ENCODE measurements at regions not wholly inside any gene's neighbourhood (a gene's known extent, or its start where the extent isn't known, plus 50 kb on each side); places are given as distances from the start of the nearest gene placed in this dataset.

DNA sequence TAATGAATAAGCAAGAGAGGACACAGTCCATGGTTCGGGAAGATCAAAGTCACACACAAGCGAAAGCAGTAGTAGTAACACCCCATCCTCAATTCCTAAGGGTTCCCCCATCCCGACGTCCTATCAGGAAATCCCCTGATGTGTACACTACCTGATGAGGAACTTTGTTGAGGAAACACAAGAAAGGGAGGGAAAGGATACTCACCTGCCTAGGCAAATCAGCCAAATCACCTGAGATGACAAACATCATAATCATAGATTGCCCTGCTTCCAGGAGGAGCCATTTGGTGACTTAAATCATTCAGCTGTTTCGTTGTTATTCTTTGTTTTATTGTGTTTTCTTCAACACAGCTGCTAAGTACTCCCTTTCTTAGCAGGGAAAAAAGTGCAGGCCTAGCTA lies 55.5 kb upstream of the SPOPL start:
- H3K4me1 ChIP-seq: peaks cover 9% of the 10 kb centered on the region; the same call in 2 of the 3 replicates
- FAIRE-seq (no peak), DNase-seq (ENCODE audit: low read depth in 1 of 2, low spot score in 1 of 2) (no peak), ATAC-seq (no peak)
- no peak overlapping the region for H3K27ac ChIP-seq
- CTCF ChIA-PET: no interaction called here
- 80% methylated on average over 5 of the region's 5 CpGs for WGBS (ENCODE audit: missing lambda C conversion rate)
- H3K4me2 ChIP-seq: no peak overlapping the region
- no peak overlapping the region for H3K4me3 ChIP-seq
- POLR2A ChIA-PET: no interaction called here
- no peak for TF ChIP-seq ZNF302 (CRISPR knock-in tag; IDR thresholded peaks at IDR 0.05)
- no peak for TF ChIP-seq ZC3H11A (IDR thresholded peaks at IDR 0.05)
- H3K9me3 ChIP-seq: no peaks in the 10 kb centered on the region

DNA sequence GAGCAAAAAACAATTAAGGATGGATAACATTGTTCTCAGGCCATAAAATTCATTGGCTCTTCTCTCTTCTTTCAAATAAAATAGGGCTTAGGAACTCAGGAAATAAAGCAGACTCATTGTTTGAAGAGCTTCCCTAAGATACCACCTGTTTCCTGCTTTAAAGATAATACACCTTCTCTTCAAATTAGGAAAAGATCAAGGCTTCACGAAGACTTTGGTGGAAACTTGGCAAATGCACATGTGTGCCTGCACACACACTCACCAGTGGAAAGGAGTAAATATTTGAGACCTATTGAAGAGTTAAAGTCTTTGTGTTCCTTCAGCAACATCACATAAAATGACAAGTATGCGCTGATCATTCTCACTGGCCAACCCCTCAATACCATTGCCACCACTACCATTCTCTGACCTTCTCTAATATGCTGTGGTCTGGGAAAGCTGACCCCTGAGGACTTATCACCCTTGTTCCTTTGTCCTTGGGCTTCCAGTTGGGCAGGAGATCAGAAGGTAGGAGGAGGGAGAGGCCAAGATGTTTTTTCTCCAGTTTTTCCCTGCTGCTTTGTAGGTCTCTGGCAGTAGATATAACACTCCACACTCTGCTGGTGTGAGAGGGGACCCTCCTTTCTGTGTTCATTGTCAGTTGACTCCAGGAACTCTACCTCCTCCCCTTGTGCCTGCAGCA lies 53.5 kb upstream of the SPOPL start:
- no peak overlapping the region for H3K4me2 ChIP-seq
- H3K9me3 ChIP-seq: no peaks in the 10 kb centered on the region
- TF ChIP-seq NR3C1 (IDR thresholded peaks at IDR 0.05): no peak
- TF ChIP-seq CHD2 (IDR thresholded peaks at IDR 0.05; ENCODE audit: low read length, partially characterized antibody): no peak
- TF ChIP-seq MYC (IDR thresholded peaks at IDR 0.05; ENCODE audit: borderline replicate concordance, low read length): no peak
- no peak for TF ChIP-seq JUNB (IDR thresholded peaks at IDR 0.05)
- no peak for TF ChIP-seq HOXB5 (CRISPR knock-in tag; IDR thresholded peaks at IDR 0.05)
- no peak for TF ChIP-seq CBX8 (IDR thresholded peaks at IDR 0.05)
- TF ChIP-seq CBX2 (IDR thresholded peaks at IDR 0.05; ENCODE audit: borderline replicate concordance, low read depth): no peak
- TF ChIP-seq KDM1A (IDR thresholded peaks at IDR 0.05; ENCODE audit: low read depth): no peak
- no peak for TF ChIP-seq FOXS1 (CRISPR knock-in tag; IDR thresholded peaks at IDR 0.05)
- no peak for TF ChIP-seq RAD21 (conservative IDR thresholded peaks at IDR 0.05 in 1 of 2, IDR thresholded peaks at IDR 0.05 in 1 of 2)
- TF ChIP-seq, protein P1, sequence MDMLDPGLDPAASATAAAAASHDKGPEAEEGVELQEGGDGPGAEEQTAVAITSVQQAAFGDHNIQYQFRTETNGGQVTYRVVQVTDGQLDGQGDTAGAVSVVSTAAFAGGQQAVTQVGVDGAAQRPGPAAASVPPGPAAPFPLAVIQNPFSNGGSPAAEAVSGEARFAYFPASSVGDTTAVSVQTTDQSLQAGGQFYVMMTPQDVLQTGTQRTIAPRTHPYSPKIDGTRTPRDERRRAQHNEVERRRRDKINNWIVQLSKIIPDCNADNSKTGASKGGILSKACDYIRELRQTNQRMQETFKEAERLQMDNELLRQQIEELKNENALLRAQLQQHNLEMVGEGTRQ (IDR thresholded peaks at IDR 0.05): no peak
- TF ChIP-seq ZFP36 (IDR thresholded peaks at IDR 0.05; ENCODE audit: borderline replicate concordance, partially characterized antibody): no peak
- TF ChIP-seq MAZ (IDR thresholded peaks at IDR 0.05; ENCODE audit: borderline replicate concordance, low read depth, low read length): no peak
- no peak for TF ChIP-seq EHF (CRISPR knock-in tag; IDR thresholded peaks at IDR 0.05)
- no peak for TF ChIP-seq MAFK (IDR thresholded peaks at IDR 0.05; ENCODE audit: partially characterized antibody)
- TF ChIP-seq EHMT2 (IDR thresholded peaks at IDR 0.05; ENCODE audit: low read depth): no peak
- TF ChIP-seq, protein P2, sequence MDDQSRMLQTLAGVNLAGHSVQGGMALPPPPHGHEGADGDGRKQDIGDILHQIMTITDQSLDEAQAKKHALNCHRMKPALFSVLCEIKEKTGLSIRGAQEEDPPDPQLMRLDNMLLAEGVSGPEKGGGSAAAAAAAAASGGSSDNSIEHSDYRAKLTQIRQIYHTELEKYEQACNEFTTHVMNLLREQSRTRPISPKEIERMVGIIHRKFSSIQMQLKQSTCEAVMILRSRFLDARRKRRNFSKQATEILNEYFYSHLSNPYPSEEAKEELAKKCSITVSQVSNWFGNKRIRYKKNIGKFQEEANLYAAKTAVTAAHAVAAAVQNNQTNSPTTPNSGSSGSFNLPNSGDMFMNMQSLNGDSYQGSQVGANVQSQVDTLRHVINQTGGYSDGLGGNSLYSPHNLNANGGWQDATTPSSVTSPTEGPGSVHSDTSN (IDR thresholded peaks at IDR 0.05): no peak
- TF ChIP-seq, protein P3, sequence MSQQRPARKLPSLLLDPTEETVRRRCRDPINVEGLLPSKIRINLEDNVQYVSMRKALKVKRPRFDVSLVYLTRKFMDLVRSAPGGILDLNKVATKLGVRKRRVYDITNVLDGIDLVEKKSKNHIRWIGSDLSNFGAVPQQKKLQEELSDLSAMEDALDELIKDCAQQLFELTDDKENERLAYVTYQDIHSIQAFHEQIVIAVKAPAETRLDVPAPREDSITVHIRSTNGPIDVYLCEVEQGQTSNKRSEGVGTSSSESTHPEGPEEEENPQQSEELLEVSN (IDR thresholded peaks at IDR 0.05; ENCODE audit: borderline replicate concordance, low read depth): no peak
- no peak for TF ChIP-seq FOSL2 (IDR thresholded peaks at IDR 0.05)
- no peak for TF ChIP-seq FOSL2 (CRISPR knock-in tag; IDR thresholded peaks at IDR 0.05)
- no peak for TF ChIP-seq ZSCAN20 (CRISPR knock-in tag; IDR thresholded peaks at IDR 0.05)
- peaks cover 7% of the 10 kb centered on the region; the same call in 2 of the 3 replicates for H3K4me1 ChIP-seq
- ChIA-PET CTCF (interaction anchor here (0.6 kb wide), 1 partner anchor 489 kb away, joined by 3 read pairs; no protein-coding TSS in a partner anchor), POLR2A (no interaction called here)
- no peak for FAIRE-seq
- WGBS (ENCODE audit: missing lambda C conversion rate): 86% methylated on average over 2 of the region's 2 CpGs
- DNase-seq (ENCODE audit: low read depth in 1 of 2, low spot score in 1 of 2): no peak
- no peak for ATAC-seq
- no peak overlapping the region for H3K27ac ChIP-seq
- H3K4me3 ChIP-seq: no peak overlapping the region

All from A549 (cell line).